CD4-positive, alpha-beta T cell treated with Interleukin-10 for 1 hour (primary cell): ENCODE measurements at regions not wholly inside any gene's neighbourhood (a gene's known extent, or its start where the extent isn't known, plus 50 kb on each side); places are given as distances from the start of the nearest gene placed in this dataset.
"Not testable (repeated sequence)": the region's sequence is repeated elsewhere in the genome, so short reads cannot be mapped to it uniquely, and the experiment has no call there.

ENCODE experiments used
- DNase-seq: peaks from one replicate; pipeline ENCODE4 v3.0.0-alpha.2; 2020

GRCh38 chr1:239952348-239953308 lies 139.1 kb upstream of the FMN2 start:
- DNase-seq: no peak

GRCh38 chr1:239954836-239955235 lies 136.8 kb upstream of the FMN2 start:
- DNase-seq: no peak

- DNase-seq: no peak
Measured at GRCh38 chr1:239955431-239955830, 136.3 kb upstream of the FMN2 start.

DNA sequence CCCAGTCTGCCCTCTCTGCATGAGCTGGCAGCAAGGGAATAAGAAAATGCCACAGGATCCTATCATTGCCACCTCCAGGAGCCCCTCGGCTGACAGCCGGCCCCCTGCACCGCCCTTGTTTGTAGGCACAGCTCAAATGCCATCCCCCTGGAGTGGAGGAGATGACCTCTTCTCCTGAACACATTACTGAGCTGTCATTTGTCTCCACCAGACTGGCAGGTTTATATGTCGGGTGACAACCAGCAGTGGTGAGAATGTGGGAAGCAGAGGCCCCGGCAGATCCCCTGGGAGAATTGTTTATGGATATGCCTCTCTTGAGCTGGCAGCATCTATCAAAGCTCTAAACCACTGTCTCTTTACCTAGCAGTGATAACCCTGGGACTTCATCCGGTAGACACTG lies 135.4 kb upstream of the FMN2 start:
- DNase-seq: no peak

DNA sequence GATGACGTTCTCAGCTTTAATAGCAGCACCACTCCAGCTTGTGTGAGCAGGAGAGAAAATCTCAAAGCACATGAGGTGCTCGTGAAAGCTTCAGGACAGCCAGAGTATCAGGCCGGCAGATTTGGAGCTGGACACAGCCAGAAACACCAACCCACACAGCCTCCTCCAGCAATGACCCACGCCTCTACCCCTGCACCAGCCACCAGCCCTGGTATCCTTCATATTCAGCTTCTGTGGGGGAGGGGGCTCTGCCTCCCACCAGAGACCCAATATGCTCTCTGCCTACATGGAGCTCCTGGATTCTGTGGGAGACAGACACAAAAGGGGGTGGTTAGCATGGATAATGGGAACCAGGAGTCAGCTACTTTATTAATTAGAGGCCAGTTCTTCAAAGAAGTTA lies 133.6 kb upstream of the FMN2 start:
- no peak for DNase-seq

- DNase-seq: no peak
Measured at GRCh38 chr1:239960366-239960765, 131.3 kb upstream of the FMN2 start.

GRCh38 chr1:239963856-239964255 lies 127.8 kb upstream of the FMN2 start:
- no peak for DNase-seq

- DNase-seq: peak; percentile 46
Measured at GRCh38 chr1:239976130-239976968, 115.3 kb upstream of the FMN2 start.

GRCh38 chr1:239977416-239977815 lies 114.3 kb upstream of the FMN2 start:
- no peak for DNase-seq

DNA sequence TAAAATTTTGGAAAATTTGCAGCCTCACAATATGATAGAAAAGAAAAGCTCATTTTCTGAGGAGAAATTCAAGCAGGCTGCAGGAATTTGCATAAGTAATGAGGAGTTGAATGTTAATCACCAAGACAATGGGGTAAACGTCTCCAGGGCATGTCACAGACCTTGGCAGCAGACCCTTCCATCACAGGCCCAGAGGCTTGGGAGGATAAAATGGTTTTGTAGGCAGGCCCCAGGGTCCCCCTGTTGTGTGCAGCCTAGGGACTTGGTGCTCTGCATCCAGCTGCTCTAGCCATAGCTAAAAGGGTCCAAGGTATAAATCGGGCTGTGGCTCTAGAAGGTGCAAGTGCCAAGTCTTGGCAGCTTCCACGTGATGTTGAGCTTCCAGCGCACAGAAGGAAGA lies 112.2 kb upstream of the FMN2 start:
- no peak for DNase-seq

- DNase-seq: no peak
Measured at GRCh38 chr1:239982762-239983161, 108.9 kb upstream of the FMN2 start.

GRCh38 chr1:239985044-239985443 lies 106.6 kb upstream of the FMN2 start:
- no peak for DNase-seq

DNA sequence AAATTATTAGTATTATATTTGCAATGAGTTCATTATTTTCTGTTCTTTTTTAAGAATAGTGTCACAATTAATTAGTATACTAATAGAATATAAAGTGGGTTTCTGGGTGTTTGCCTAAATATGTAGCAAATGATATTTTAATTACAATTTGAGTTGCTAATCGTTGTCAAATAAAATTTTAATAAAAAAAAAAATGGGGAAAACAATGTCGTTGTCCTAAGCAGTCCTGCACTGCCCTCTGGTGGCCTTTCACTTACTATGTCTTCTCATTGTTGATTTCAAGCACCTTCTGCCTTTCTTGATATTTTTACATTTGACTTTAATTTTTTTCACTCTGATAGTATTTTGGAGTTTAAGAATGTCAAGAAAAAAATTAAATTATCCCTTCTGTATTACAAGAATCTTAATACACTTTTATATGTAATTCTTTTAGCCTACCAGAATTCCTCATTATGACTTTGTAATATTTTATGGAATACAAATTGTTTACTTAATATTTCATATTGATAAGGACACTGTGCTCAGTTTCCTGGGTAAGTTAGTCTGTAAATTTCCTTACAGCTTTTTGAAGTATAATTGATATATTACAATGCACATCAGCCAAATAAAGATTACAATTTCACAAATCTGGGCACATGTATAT lies 104.5 kb upstream of the FMN2 start:
- no peak for DNase-seq

- DNase-seq: no peak
Measured at GRCh38 chr1:239989990-239990389, 101.7 kb upstream of the FMN2 start.

DNA sequence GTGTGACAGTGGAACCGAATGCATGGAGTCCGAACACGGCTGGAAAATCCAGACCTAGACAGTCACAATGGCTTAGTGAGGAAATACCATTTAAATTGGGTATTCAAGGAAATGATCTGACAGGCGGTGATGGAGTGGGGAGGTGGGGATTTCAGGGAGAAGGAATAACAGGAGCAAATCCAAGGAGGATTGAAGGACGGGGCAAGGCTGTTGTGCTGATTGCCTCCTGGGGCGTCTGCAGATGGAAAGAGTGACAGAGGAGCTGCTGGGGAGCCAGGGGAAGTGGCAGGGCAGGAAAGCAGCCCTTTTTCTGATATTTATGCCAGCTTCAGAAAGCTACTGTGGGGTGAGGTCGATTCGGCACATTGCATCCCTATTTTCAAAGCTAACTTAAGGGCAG lies 99.1 kb upstream of the FMN2 start:
- not testable (repeated sequence) for DNase-seq

DNA sequence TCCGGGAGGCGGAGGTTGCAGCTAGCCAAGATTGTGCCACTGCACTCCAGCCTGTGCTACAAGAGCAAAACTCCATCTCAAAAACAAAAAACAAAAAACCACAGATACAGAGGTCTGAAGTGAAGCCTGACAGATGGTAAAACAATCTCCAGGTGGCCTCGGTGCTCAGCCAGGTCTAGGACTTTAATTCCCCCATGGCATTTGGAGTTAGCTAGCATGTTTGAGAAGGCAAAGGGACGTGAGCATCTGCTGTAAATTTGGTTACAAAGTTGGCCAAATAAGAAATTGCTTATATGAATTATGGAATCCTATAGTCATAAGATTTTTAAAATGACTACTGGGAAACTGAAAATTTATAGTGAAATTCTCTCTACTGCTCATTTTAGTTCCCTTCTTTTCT lies 98.3 kb upstream of the FMN2 start:
- DNase-seq: no peak

- no peak for DNase-seq
Measured at GRCh38 chr1:239995281-239995680, 96.4 kb upstream of the FMN2 start.

GRCh38 chr1:239997160-239997514 lies 94.5 kb upstream of the FMN2 start:
- no peak for DNase-seq

- DNase-seq: no peak
Measured at GRCh38 chr1:239997515-239998311, 94.0 kb upstream of the FMN2 start.

DNA sequence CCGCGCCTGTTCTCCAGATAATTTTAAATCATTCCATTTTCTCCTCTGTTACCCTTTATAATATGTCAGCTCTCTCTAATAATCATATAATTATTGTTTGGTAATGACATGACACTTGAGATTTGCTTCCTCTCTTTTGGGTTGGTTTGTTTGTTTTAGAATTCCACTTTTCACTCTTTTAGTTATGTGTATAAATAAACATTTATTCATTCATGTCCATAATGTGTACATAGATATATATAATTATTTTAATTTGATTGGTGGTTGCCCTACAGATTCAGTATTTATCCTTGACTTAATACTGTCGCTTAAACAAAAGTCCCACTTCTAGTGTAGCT lies 93.4 kb upstream of the FMN2 start:
- DNase-seq: no peak

GRCh38 chr1:239999170-239999569 lies 92.5 kb upstream of the FMN2 start:
- no peak for DNase-seq

DNA sequence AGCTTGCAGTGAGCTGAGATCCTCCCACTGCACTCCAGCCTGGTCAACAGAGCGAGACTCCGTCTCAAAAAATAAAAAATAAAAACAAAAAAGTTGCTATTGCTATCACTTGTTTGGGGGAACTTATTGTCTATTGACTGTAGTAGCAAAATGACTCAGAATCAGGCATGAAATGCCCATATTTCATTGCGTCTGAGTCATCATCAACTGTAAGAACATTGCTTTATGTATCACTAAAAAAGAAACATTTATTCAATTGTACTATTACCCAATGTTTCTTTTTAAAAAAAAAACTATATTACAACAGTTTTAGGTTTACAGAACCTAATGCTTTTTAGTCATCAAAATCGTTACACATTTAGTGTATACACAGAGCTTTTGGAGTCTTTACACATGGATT lies 91.0 kb upstream of the FMN2 start:
- DNase-seq: no peak
